ENCODE measurements at regions not wholly inside any gene's neighbourhood (a gene's known extent, or its start where the extent isn't known, plus 50 kb on each side); places are given as distances from the start of the nearest gene placed in this dataset.

DNA sequence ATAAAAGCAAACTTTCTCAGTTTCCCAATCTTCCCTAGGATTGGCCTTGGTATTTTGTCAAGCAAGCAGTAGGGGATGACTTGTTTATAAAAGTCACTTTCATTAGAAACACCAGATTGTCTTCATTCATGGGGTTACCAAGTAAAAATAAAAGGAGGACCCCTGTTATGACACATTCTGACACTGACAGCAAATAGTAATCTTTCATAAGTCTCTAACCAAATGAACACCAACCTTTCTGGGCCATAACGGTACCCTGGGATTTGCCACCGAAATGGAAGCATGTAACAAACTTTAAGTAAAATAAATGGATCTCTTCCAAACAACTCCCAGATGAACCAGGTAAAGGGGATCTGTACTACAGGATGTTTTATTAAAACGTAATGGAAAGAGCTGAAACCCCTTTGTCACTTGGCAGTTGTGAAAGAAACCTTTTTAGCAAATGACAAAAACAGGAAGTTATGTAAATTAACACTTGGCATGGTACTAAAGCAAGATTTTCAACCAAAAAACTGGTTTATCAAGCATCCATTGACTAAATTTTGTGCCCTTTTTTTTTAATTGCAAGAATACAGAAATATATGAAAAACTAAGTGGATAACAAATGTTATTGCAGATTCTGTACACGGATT is 335.6 kb downstream of the RBM26 start:
- TF ChIP-seq CTCF (IDR thresholded peaks at IDR 0.05; ENCODE audit: low read depth, low read length, poor library complexity, severe bottlenecking) = no peak
- no peak for TF ChIP-seq EZH2phosphoT487 (IDR thresholded peaks at IDR 0.05; ENCODE audit: borderline replicate concordance, low read length)
